ENCODE measurements at regions not wholly inside any gene's neighbourhood (a gene's known extent, or its start where the extent isn't known, plus 50 kb on each side); places are given as distances from the start of the nearest gene placed in this dataset.

DNA sequence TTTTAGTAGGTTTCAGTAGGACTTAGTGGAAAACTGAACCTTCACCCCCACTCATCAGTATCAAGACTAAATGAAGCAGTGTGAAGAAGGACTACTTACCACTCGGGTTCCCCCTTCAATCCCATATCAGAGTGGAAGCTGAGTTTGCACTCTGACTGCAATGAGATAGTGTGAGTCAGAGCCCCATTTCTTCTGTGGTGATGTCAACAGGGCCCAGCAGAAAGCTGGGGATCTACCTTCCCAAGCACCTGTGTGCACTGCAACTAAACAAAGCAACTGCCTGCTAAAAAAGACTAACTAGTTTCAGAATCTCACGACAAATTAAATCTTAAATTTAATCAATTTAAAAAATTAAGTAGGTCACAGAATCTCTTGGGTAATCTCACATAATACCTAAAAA is 1837.0 kb upstream of the PCDH7 start:
- DNase-seq (ENCODE audit: insufficient read length, low spot score): no peak
- TF ChIP-seq, protein P1, sequence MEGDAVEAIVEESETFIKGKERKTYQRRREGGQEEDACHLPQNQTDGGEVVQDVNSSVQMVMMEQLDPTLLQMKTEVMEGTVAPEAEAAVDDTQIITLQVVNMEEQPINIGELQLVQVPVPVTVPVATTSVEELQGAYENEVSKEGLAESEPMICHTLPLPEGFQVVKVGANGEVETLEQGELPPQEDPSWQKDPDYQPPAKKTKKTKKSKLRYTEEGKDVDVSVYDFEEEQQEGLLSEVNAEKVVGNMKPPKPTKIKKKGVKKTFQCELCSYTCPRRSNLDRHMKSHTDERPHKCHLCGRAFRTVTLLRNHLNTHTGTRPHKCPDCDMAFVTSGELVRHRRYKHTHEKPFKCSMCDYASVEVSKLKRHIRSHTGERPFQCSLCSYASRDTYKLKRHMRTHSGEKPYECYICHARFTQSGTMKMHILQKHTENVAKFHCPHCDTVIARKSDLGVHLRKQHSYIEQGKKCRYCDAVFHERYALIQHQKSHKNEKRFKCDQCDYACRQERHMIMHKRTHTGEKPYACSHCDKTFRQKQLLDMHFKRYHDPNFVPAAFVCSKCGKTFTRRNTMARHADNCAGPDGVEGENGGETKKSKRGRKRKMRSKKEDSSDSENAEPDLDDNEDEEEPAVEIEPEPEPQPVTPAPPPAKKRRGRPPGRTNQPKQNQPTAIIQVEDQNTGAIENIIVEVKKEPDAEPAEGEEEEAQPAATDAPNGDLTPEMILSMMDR (IDR thresholded peaks at IDR 0.05; ENCODE audit: insufficient read depth, missing control alignments): no peak
- FAIRE-seq: no peak

DNA sequence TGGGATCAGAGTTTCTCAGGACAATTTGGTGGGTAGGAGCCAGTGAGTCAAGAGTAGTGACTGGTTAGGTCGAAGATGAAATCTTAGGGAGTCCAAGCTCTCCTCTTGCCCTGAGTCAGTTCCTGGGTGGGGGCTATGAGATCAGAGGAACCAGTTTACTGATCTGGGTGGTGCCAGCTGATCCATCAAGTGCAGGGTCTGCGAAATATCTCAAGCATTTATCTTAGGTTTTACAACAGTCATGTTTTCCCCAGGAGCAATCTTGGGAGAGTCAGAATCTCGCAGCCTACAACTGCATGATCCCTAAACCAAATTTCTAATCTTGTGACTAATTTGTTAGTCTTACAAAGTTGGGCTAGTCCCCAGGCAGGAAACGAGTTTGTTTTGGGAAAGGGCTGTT is 1833.2 kb upstream of the PCDH7 start:
- DNase-seq (ENCODE audit: insufficient read length, low spot score): no peak
- TF ChIP-seq, protein P1 (IDR thresholded peaks at IDR 0.05; ENCODE audit: insufficient read depth, missing control alignments): no peak
- no peak for FAIRE-seq

DNA sequence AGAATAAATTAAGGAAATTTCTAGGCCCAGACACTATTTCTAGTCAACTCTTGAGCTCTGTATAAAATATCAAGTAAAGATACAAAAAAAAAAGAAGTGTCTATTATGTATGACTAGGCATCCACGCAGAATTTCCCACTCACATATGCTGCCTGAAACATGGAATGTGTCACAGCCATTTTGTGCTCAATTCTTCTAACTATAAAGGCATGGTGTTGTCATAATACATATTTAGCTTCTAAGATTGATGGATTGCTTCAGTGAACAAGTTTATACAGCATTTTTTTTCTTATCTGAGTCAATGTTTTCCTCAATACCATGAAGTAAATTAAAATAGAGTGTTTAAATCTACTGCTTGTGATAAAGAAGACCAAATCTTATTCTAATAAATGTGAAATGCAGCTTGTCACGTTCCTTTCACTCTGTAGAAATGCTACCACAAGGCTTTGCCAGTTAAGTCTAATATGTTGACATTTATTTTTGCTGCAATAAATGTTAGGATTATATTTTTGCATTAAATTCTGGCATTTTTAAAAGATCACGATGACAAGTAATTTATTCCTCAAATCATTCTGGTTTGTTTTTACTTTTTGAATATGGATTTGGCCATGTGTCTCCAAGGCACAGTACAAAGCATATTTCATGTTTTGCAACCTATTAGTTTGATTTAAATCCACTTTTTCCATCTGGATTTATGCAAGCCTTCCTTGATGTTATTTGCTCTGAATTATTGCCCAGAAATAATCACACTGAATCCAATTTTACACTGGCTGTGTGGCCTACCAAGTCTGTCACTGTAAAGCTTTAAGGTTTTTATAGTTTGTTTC is 1829.0 kb upstream of the PCDH7 start:
- DNase-seq (ENCODE audit: insufficient read length, low spot score): no peak
- TF ChIP-seq, protein P1 (IDR thresholded peaks at IDR 0.05; ENCODE audit: insufficient read depth, missing control alignments): no peak
- no peak for FAIRE-seq

DNA sequence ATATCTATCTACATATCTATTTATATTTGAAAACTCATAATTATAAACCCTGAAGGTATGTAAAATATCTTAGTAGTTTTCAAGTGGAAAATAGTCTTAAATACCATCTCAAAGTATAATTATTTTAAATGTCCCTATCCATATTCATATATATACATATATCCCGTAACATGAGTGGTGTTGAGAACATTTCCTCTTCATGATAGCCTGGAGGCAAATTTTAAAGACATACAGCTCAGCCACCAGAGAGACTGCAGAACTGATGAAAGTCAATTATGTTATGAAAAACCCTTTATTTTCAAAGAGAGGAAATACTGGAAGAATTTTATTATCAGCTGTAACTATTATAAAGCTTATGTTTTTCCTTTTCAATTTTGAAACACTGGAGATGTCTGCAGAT is 1806.7 kb upstream of the PCDH7 start:
- FAIRE-seq (no peak), DNase-seq (ENCODE audit: insufficient read length, low spot score) (no peak)
- TF ChIP-seq, protein P1 (IDR thresholded peaks at IDR 0.05; ENCODE audit: insufficient read depth, missing control alignments): no peak

DNA sequence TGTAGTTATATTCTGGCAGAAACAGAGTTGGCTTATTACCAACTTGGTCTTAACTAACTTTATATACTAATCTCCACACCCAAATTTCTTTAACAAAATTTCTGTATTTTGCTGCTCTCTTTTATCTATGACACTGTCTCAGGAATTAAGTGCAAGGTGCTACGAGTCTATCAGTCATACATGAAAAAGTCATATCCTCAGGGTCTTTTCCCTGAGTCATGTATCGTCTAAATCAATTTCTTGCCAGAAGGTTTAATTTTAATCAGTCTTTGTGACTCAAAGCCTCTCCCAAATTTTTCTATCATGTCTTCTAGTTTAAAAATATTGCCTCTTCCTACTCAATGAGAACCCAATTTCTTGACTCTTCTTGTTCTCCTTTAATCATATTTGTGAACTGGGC is 1803.6 kb upstream of the PCDH7 start:
- no peak for FAIRE-seq
- TF ChIP-seq, protein P1 (IDR thresholded peaks at IDR 0.05; ENCODE audit: insufficient read depth, missing control alignments): no peak
- no peak for DNase-seq (ENCODE audit: insufficient read length, low spot score)

DNA sequence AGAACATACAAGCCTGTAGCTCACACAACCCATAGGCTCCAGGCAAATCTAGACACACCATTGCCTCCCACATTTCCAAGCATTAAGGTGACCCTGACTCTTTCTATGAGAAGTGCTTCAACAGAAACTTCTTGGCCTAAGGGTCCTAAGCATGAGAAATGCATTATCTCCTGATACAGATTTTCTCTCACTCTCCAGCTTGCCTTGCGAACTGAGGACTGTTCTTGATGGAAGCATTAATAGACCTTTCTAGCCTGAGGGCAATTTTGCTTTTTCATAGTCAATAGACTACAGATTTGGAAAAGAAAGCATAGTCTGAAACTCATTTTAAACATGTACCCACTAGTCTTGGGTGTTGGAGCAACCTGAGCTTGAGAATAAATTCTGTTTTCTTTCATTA is 1801.3 kb upstream of the PCDH7 start:
- TF ChIP-seq, protein P1 (IDR thresholded peaks at IDR 0.05; ENCODE audit: insufficient read depth, missing control alignments): no peak
- FAIRE-seq (no peak), DNase-seq (ENCODE audit: insufficient read length, low spot score) (no peak)

DNA sequence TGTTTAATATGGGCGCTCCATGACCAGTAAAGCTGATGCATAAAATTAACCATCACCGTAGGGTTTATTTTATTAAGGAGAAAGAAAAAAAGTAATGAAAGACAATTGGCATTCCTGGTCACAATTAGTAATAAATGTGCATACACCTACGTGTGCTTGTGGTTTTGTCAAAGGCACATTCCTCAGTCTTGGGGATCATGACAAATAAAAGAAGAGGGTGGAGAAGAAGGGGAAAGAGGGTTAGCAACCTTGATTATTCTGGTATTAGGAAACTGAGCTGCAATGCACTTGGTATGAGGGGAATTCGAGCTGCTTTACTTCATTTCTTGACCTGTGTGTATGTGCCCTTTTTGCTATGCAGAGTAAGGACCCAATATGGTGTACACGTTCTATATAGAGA is 1798.3 kb upstream of the PCDH7 start:
- FAIRE-seq (no peak), DNase-seq (ENCODE audit: insufficient read length, low spot score) (no peak)
- TF ChIP-seq, protein P1 (IDR thresholded peaks at IDR 0.05; ENCODE audit: insufficient read depth, missing control alignments): no peak
